ENCODE measurements at regions not wholly inside any gene's neighbourhood (a gene's known extent, or its start where the extent isn't known, plus 50 kb on each side); places are given as distances from the start of the nearest gene placed in this dataset.
"Not testable (repeated sequence)": the region's sequence is repeated elsewhere in the genome, so short reads cannot be mapped to it uniquely, and the experiment has no call there.

DNA sequence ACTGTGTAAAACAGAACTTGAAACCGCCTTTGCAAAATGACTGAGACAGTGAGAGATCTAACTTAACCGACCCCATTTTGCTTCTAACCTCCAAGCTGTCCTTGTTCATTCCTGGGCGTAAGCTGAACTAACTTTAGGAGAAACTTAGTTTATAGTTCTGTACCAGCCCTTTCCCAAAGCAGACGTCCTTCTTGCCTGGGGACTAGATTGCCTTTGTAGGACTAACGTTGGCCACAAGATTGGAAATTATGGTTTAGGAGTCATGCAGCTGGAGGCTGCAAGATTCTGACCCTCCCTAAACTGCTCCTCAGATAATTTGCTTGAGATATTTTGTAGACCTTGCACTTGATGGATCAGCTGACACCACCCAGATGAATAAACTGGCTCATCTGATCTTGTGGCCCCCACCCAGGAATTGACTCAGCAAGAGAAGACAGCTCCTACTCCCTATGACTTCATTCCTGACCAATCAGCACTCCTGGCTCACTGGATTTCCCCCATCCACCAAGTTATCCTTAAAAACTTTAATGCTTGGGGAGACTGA, 219.9 kb upstream of the PROK2 start:
- FAIRE-seq = no peak

DNA sequence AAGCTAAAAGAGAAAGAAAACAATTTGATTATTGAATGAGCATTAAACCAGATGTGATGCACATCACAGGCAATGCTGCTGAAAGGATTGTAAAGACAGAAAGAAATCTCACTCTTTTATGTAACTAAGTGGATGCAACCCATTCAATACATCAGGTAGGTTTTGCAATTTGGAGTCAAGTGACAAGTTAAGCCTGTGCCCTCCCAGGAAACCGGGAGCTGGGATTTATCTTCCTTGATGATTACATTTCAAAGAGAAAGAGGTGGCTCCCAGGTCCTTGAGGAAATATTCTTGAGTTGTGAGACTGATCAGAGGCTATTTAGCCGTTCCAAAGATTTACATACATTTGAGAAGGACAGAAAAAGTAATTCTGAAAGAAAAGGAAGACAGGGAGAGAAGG, 219.0 kb upstream of the PROK2 start:
- FAIRE-seq = no peak

- FAIRE-seq = no peak
These were observed 216.8 kb upstream of the PROK2 start for GRCh38 chr3:72001758-72002157.

DNA sequence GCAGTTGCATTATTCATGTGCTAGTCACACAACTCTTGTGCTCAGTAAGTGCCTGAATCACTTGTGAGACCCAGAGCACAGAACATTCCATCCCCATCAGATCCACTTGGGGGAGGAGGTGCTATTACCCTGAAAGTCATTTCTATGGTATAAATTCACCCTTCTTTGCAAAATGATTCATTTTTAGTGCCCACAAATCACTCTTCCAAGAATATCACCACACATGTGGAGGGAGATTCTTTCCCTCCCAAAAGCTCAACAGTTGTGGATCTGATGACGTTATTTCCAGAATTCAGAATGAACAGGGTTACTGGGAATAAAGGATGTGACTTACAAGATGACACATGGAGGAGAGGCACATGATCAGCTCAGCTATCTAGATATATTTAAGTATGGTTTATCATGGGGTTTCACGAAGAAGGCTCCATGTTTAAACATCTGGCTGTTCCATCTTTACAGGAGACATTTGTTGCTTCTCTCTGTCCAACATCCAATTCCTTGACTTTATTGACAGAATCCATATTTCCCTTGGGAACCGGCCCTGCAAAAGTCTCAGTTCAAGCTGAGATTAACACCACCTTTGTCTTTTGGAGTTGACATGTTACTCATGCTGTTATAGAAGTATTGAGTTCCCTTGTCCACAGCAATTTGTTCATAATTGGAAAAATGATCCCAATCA, 214.2 kb upstream of the PROK2 start:
- no peak for FAIRE-seq

DNA sequence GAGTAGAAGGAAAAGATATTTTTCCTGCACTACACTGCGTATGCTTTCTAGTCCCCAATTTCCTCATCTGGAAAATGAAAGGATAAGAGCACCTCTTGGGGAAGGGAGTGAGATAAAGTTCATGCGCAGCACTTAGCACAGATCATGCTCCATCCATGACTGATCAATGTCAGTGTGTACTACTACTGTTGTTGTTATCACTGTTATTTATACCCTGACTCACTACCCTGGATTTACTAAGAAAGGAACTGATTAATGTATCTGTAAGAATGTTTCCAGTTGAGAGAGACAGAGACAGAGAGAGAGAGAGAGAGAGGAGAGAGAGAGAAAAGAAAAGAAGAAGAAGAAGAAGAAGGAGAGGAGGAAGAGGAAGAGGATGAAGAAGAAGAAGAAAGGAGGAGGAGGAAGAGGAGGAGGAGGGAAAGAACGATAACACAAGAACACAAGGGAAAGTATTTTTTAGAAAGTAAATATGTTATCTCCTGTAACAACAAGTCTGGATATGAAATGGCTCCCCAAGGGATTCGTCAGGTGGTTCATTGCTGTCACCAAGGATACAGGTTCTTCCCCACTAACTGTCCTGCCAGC, 212.2 kb upstream of the PROK2 start:
- no peak for FAIRE-seq

- no peak for FAIRE-seq
These were observed 210.0 kb upstream of the PROK2 start for GRCh38 chr3:71994906-71995305.

GRCh38 chr3:71994203-71994602, 209.3 kb upstream of the PROK2 start:
- FAIRE-seq = no peak

DNA sequence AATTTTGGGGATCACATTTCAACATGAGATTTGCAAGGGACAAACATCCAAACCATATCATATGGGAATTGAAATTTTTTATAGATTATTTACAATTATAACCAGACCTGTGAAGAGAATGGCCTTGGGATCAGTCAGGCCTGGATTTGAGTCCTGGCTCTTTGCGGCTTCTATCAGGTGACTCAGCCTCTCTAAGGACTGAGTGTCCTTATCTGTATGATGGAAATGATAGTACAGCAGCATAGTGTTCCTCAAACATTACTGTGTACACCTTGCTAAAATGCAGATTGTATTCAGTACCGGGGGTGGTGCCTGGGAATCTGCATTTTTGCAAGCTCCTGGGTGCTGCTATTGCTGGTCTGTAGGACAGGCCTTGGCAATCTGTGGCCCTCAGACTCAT, 206.7 kb upstream of the PROK2 start:
- FAIRE-seq = no peak

DNA sequence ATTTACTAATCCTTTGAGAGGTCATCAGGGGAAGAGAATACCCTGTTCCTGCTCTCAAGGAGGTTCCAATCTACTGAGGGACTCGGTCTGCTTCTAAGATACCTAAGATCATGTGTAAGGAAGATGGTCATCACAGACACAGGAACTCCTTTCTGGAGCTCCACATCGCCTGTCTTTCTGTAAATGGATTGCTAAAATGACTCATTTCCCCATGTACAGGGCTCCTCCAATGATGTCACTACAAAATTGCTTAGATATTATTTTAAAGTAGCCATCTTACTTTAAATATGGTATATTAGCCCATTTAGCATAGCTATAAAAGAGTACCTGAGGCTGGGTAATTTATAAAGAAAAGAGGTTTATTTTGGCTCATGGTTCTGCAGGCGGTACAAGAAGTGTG, 206.1 kb upstream of the PROK2 start:
- no peak for FAIRE-seq

GRCh38 chr3:71990545-71990944, 205.6 kb upstream of the PROK2 start:
- no peak for FAIRE-seq

- no peak for FAIRE-seq
These were observed 204.2 kb upstream of the PROK2 start for GRCh38 chr3:71989165-71989564.

DNA sequence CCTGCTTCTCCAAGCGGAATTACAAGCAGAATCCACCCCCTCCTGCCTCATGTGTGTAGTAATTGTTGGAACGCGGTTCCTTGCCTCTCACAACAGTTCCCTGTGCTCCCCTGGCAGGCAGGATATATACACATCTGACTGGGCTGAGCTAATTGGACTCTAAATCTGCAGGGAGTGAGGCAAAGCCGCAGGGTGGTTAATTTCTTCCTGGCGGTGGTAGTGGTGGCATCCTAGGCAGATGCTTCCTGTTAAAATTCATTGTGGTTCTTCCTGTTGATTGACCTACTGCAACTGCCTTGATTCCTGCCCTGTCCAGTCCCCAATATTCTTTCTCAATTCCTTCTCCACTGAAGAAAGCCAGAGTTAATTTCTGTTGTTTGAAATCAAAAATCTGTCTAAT, 202.9 kb upstream of the PROK2 start:
- no peak for FAIRE-seq

DNA sequence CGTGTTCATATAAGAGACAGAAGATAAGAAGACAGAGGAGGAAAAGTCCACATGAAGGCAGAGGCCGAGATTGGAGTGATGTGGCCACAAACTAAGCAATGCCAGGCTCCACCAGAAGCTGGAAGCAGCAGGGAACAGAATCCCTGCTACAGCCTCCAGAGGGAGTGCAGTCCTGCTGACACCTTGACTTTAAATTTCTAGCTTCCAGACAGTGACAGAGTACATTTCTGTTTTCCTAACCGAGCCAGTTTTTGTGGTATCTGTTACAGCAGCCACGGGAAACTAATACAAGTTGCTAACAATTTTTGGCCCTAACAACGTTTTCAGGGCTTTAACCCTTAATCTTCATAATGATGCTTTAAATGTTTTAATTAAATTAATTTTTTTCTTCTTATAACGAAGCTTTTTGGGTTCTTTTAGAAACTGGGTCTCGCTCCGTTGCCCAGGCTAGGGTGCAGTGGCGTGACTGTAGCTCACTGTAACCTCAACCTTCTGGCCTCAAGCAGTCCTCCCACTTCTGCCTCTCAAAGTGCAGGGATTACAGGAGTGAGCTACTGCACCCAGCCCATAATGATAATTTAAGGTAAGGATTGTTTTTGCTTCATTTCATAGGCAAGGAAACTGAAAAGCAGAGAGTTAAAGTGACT, 202.3 kb upstream of the PROK2 start:
- no peak for FAIRE-seq

DNA sequence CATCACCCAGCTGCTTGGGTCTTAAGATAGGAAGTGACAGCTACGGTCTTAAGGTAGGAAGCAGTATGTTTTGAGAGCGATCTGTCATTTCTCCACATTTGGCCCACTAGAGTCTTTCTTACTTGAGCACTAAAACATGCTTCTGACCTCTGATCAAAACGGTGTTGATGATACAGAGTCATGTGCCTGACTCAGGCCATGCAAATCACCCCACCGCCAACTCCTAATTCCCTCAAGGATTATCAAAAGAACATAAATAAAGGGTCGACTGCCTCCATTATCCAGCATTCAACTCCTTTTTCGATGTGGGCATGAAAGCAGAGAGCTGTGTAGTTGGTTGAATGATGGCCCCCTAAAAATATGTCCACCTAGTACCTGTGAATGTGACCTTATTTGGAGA, 201.7 kb upstream of the PROK2 start:
- FAIRE-seq = no peak

GRCh38 chr3:71984843-71985613, 200.1 kb upstream of the PROK2 start:
- FAIRE-seq = no peak

- no peak for FAIRE-seq
These were observed 198.7 kb upstream of the PROK2 start for GRCh38 chr3:71983694-71984093.

DNA sequence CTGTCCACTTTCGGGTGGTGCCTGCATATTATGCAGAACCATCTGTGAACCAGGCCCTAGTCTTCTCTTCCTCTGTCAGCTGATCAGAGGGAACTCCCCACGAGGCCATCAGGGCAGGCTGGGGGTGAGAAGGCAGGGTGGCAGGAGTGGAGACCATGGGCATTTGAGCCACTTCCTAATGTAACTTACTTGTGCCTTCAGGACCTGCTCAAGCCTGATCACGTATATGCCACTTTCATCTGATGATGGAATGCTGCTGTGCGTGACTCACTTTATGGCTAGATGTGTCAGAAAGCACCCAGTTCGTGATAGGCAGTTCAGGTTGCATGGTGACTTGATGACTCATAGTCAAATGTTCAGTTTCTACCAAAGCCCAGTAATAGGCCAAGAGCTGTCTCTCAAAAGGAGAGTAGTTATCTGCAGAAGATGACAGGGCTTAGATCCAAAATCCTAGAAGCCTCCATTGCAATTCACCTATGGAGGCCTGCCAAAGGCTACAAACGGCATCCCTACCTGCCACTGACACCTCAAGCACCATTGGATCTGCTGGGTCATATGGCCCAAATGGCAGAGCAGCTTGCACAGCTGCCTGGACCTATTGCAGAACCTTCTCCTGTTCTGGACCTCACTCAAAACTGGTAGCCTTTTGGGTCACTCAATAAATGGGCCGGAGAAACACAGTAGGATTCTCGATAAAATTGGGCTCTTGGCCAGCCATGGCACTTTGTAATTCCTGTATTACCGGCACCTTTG, 197.7 kb upstream of the PROK2 start:
- FAIRE-seq = not testable (repeated sequence)

DNA sequence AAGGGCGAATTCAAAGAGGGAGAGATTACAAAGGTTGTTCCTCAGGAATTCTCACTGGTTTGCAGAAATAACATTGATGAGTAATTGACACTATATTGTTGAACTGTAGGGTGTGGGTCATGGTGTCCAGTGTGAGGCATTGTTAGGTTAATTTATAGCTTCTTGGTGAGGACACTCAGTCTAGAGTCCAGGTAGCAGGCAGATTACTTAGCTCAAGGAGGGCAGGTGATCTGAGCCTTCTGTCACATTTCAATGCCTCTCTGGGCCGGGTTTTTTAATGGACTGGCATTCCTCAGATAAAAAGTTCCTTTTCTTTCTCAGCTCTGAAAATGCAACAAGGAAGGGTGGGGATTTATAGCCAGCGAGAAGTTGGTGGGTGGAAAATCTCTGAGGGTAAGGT, 194.2 kb upstream of the PROK2 start:
- no peak for FAIRE-seq

GRCh38 chr3:71978150-71978721, 193.3 kb upstream of the PROK2 start:
- FAIRE-seq = no peak

DNA sequence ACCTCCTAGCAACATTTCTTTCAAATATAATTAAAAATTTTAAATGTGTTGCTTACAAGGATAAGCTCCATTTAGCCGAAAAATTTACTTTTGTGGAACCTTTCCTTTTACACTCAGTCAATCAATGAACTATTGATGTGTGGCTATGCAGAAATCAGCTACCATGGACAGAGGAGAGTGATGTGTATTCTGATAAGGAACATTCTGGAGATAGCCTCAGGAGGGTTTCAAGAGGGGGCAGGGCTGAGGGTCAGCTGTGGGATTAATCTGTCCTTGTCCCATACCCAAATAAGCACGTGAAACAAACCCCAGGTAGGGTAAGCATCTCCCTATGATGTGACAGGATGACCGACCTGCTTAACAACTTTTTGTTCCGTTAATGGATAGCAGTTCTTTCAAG, 192.6 kb upstream of the PROK2 start:
- FAIRE-seq = no peak

- FAIRE-seq = no peak
These were observed 190.6 kb upstream of the PROK2 start for GRCh38 chr3:71975573-71975972.

DNA sequence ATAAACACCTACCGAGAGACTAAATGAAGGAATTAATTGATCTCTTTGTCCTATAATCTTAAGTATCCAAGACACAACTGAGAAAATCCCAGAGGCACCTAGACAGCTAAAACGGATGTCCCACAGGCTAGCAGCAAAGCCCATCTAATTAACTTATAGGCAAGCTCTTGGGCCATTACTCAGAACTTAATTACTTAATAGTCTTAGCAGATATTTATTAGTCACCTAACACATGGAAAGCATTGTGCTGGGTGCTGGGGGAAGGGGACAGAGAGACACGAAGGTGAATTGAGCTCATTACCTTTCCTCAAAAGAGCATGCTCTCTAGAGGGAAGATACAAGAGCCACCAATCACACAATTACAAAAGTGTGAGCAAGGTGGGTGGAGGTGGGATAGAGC, 189.8 kb upstream of the PROK2 start:
- no peak for FAIRE-seq
